ENCODE measurements at regions not wholly inside any gene's neighbourhood (a gene's known extent, or its start where the extent isn't known, plus 50 kb on each side); places are given as distances from the start of the nearest gene placed in this dataset.
"Not testable (repeated sequence)": the region's sequence is repeated elsewhere in the genome, so short reads cannot be mapped to it uniquely, and the experiment has no call there.

GRCh38 chr15:26261413-26261812 is 398.3 kb upstream of the ATP10A start:
- no peak for DNase-seq

- peak in 11 of 56 donors; percentile 2 to 44 (median 9) for DNase-seq
Observed at GRCh38 chr15:26260517-26261133, 397.5 kb upstream of the ATP10A start.

GRCh38 chr15:26259581-26259980 is 396.5 kb upstream of the ATP10A start:
- DNase-seq: no peak

GRCh38 chr15:26244782-26245181 is 381.7 kb upstream of the ATP10A start:
- not testable (repeated sequence) for DNase-seq

GRCh38 chr15:26243382-26243781 is 380.3 kb upstream of the ATP10A start:
- DNase-seq: no peak

- DNase-seq: peak in 5 of 56 donors; percentile 7 to 41 (median 14)
Observed at GRCh38 chr15:26242565-26243071, 379.5 kb upstream of the ATP10A start.

GRCh38 chr15:26235864-26236263 is 372.7 kb upstream of the ATP10A start:
- DNase-seq: no peak

- DNase-seq: no peak
Observed at GRCh38 chr15:26234976-26235767, 372.0 kb upstream of the ATP10A start.

GRCh38 chr15:26232691-26233090 is 369.6 kb upstream of the ATP10A start:
- no peak for DNase-seq

GRCh38 chr15:26231096-26231495 is 368.0 kb upstream of the ATP10A start:
- no peak for DNase-seq

GRCh38 chr15:26224266-26224665 is 361.1 kb upstream of the ATP10A start:
- no peak for DNase-seq

- DNase-seq: no peak
Observed at GRCh38 chr15:26223720-26224119, 360.6 kb upstream of the ATP10A start.

- no peak for DNase-seq
Observed at GRCh38 chr15:26222781-26223180, 359.7 kb upstream of the ATP10A start.

GRCh38 chr15:26217043-26217442 is 353.9 kb upstream of the ATP10A start:
- DNase-seq: not testable (repeated sequence)

- DNase-seq: no peak
Observed at GRCh38 chr15:26214290-26214689, 351.2 kb upstream of the ATP10A start.

GRCh38 chr15:26213427-26213826 is 350.3 kb upstream of the ATP10A start:
- no peak for DNase-seq

GRCh38 chr15:26212109-26212508 is 349.0 kb upstream of the ATP10A start:
- no peak for DNase-seq

- no peak for DNase-seq
Observed at GRCh38 chr15:26210980-26211379, 347.9 kb upstream of the ATP10A start.

GRCh38 chr15:26201177-26201858 is 338.2 kb upstream of the ATP10A start:
- no peak for DNase-seq

- no peak for DNase-seq
Observed at GRCh38 chr15:26200427-26200826, 337.3 kb upstream of the ATP10A start.

- peak in 3 of 56 donors; percentile 7 to 15 (median 7) for DNase-seq
Observed at GRCh38 chr15:26197719-26198118, 334.6 kb upstream of the ATP10A start.

GRCh38 chr15:26197060-26197459 is 333.9 kb upstream of the ATP10A start:
- DNase-seq: no peak
